Cardiac fibroblast (primary cell): ENCODE measurements at regions not wholly inside any gene's neighbourhood (a gene's known extent, or its start where the extent isn't known, plus 50 kb on each side); places are given as distances from the start of the nearest gene placed in this dataset.

Experiments
- DNase-seq, 2 donors: peaks; one replicate each; pipeline versions ENCODE4 v3.0.0 to v3.0.0-alpha.2; 2010; ENCODE audit warnings: low read depth in 2 of 2
- H3K4me3 ChIP-seq, 2 donors: replicated peaks in 1 of 2; 1 replicate in 1 of 2; 2 replicates in 1 of 2; pipeline ENCODE4 v1.5.1; 2011; ENCODE audit warnings: low read depth in 2 of 2, low read length in 2 of 2, mild to moderate bottlenecking in 2 of 2, moderate library complexity in 1 of 2
- TF ChIP-seq, protein P1 (sequence below): IDR thresholded peaks from one replicate; pipeline ENCODE4 v1.5.1; 2011; ENCODE audit warnings: low read depth, mild to moderate bottlenecking, low read length, inconsistent platforms

DNA sequence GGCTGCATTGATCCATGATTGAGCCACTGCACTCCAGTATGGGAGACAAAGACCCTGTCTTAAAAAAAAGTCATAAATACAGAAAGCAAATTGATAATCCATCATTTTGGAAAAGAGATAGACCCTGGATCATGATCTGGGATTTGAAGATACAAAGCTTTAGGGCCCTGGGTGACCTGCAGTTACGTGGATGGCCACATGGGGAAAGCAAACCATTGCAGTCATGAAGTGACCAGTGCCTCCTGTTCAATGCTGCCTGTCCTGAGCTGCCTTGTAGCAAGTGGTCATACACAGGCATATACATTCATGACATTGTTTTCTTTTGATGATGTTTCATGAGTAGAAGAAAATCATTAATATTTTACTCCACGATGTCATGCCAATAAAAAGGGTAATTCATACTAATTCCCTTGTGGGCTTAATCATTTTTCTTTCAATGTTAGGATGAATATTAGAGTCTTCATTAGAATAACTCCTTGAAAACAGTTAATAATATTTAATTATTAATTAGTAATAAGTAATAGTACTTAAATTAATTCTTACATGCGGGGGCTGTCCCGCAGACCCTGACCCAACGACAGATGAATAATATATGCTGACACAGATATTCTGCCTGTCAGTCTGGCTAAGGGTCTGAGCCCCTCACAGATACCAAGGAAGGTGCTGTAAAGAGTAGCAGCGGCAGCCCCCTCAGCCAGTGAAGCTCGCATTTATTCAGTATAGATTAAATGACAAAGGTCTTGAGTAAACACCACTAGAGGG is 109.0 kb upstream of the UNC13C start:
- H3K4me3 ChIP-seq: no peak overlapping the region
- DNase-seq: peak in 1 of 2 donors; percentile 1
- TF ChIP-seq, protein P1, sequence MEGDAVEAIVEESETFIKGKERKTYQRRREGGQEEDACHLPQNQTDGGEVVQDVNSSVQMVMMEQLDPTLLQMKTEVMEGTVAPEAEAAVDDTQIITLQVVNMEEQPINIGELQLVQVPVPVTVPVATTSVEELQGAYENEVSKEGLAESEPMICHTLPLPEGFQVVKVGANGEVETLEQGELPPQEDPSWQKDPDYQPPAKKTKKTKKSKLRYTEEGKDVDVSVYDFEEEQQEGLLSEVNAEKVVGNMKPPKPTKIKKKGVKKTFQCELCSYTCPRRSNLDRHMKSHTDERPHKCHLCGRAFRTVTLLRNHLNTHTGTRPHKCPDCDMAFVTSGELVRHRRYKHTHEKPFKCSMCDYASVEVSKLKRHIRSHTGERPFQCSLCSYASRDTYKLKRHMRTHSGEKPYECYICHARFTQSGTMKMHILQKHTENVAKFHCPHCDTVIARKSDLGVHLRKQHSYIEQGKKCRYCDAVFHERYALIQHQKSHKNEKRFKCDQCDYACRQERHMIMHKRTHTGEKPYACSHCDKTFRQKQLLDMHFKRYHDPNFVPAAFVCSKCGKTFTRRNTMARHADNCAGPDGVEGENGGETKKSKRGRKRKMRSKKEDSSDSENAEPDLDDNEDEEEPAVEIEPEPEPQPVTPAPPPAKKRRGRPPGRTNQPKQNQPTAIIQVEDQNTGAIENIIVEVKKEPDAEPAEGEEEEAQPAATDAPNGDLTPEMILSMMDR: peak; percentile 22

DNA sequence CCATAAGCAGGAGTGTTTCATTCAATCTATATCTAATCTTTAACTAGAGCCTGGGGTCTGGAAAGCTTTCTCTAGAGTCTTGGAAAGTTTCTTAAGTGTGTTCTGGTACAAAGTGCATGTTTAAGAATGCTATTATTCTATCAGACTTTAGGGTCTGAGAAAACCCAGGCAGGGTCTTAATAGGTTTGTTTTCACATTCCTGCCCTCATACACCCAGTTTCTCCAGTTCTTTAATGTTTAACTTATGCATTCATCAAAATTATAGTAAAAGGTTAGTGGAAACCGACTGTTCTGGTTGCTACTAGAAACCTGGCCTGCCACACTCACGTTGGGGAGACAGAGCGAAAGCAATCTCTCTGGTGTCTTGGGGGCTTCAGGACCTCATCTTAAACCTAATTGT is 102.9 kb upstream of the WDR72 start:
- H3K4me3 ChIP-seq: no peak overlapping the region
- no peak for DNase-seq
- TF ChIP-seq, protein P1: no peak

DNA sequence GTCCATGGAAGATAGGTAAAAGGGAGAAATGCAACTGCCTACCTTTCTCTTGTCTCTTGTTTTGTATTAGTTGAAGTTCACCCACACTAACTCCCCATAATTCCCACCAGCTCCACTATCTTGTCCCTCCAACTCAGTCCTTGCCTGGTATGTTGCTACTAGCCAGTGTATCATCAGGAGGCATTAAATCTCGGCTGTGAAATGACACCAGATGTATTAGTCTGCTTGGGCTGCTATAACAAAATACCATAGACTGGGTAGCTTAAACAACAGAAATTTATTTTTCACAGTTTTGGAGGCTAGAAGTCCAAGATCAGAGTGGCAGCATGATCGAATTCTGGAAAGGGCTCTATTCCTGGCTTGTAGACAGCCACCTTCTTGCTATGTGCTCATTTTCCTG is 102.3 kb upstream of the WDR72 start:
- TF ChIP-seq, protein P1: no peak
- DNase-seq: no peak
- H3K4me3 ChIP-seq: no peak overlapping the region

DNA sequence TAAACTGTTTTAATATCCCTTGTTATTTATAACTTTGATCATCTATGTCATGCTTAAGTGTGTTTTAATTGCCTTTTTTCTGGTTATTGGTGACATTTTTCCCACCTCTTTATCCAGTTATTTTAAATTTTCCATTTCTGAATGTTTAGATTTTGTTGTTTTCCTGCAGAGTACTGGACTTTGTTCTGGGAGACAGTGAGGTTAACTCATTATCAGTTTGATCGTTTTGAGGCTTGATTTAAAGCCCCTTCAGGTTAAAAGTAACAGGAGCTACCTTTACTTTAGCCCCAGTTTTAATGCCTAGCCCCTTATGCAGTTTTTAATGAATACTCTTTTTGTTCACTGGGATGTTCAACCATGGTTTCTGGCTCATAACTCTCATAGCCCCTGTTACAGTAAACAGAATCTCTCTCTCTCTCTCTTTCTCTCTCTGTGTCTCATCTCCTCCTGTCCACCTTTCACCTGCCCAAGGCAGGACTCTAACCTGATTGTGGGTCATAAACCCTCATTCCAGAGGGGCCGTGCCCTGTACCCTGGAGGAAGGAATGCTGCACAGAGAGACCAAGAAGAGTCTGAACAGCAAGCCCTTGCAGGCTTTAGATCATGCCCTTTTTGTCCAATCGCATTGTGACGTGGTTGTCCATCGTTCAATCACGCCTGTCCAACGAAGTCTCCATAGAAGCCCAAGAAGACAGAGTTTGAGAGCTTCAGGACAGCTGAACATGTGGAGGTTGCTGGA is 91.8 kb upstream of the WDR72 start:
- DNase-seq: no peak
- no peak overlapping the region for H3K4me3 ChIP-seq
- TF ChIP-seq, protein P1: no peak

DNA sequence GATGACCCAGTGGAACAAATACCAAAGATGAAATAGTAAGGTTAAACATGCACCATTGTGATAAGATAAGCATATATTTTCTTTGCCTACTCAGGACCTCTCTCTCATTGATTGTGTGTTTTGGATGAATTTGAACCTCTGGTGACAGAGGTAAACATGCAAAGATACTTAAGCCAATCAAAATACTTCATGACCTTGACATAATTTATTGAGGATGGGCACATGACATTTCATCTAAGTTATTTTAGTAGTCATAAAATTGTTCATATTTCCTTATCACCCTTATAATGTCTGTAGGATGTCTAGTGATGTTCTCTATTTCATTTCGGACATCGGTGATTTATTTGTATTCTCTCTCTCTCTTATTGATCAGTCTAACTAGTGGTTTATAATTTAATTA is 88.3 kb upstream of the WDR72 start:
- H3K4me3 ChIP-seq: no peak overlapping the region
- no peak for DNase-seq
- TF ChIP-seq, protein P1: no peak

DNA sequence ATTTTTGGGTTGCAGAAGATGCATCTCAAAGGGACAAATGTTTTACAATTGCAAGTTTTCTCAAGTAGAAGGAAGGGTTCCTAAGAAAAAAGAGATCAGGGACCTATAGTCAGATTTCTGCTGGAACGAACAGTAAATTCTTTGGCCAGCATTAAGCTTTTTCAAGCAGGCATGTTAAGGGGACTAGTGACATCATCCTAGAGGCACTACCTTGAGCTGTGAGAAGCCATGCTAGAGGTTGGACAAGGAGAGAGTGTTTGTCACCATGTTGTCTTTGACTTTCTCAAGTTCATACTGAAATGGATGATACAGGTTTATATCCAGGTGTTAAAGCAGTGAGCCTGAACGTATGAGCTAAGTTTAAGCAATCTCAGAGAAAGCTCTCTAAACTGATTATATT is 85.2 kb upstream of the WDR72 start:
- H3K4me3 ChIP-seq: no peak overlapping the region
- TF ChIP-seq, protein P1: no peak
- no peak for DNase-seq
